Erythroblast (primary cell): ENCODE measurements at regions not wholly inside any gene's neighbourhood (a gene's known extent, or its start where the extent isn't known, plus 50 kb on each side); places are given as distances from the start of the nearest gene placed in this dataset.

Experiments
- GATA1 ChIP-seq: IDR thresholded peaks from 2 replicates; pipeline ENCODE4 v1.6.1; 2011; ENCODE audit warnings: low read depth, mild to moderate bottlenecking, control low read depth, low read length, moderate library complexity
- POLR2A ChIP-seq: IDR thresholded peaks from 2 replicates; pipeline ENCODE4 v1.6.1; 2011; ENCODE audit warnings: mild to moderate bottlenecking, low read length

DNA sequence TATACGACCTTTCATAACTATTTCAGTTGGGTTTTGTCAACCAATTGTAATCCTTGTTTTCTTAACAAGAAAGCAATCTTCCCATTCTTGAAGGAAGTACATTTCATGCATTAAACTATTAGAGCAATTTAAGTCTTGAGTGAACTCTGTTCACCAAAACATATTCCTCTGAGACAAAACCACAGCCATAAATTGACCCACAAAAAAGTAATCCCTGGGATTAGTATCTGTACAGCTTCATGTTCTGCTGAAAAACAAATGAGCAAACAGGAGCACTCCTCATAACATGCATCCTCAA is 207.0 kb upstream of the PDE5A start:
- TF ChIP-seq POLR2A (no peak), GATA1 (no peak)
